GM19452 (cell line): ENCODE measurements at regions not wholly inside any gene's neighbourhood (a gene's known extent, or its start where the extent isn't known, plus 50 kb on each side); places are given as distances from the start of the nearest gene placed in this dataset.
"Not testable (repeated sequence)": the region's sequence is repeated elsewhere in the genome, so short reads cannot be mapped to it uniquely, and the experiment has no call there.

Source experiments
- ATAC-seq: cut with Tn5 transposase; IDR thresholded peaks from one replicate; pipeline ENCODE4 v1.9.1; 2021; ENCODE audit not compliant: unreplicated experiment

DNA sequence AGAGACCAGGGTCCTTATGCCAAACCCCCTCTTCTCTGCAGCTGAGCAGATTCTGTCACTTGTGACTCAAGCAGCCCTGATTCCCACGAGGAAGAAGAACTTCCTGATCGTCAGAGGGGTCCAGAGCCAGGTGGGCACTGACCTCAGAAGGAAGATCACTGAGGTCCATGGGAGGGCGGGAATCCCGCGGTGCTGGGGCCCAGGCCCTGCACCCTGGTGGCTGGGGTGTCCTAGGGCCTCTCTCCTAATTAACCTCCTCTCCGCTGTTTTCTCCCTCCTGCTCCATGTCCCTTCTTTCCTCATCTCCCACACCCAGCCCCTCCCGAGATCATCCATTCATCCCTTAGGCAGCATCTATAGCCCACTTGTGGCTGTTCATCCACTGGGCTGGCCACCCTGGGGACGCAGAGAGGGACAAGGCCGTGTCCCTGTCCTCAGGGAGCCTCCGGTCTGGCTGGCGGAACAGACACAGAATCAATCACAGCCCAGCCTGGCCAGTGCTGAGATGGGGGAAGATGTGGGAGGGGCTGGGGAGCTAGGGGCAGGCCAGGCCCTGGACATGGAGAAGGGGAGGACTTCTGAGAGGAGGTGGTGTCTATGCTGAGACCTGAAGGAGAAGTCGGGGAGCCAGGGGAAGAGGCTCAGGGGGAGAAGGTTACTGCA lies 638.3 kb downstream of the MATN1 start:
- ATAC-seq = no peak

DNA sequence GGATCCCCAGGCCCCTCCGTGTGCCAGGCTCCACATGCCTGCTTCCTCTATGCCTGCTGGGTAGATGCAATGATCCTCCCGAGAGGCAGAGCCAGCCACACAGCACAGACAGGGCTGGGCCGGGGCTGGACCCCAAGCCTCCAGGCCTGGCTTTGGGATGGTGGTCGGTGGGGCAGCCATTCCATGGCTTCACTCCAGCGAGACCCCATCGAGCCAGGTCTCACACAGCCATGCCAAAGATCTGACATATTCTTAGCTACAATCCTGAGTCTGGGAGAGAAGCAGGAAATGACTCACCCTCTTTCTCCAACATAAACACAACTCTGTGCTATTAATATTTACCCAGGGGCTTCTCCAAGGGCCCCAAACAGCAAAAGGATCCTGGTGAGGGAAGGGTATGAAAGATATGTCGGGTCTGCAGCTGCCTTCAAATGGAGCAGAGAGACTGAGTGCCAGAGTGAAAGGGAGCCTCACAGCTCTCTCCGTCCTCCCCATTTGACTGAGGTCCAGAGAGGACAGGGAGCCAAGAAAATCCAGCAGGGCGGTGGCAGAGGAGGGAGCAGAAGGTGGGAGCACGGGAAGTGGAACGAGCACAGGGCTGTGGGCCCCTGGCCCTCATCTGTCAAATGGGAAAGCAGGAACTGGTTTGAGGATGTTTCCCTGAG lies 639.5 kb downstream of the MATN1 start:
- ATAC-seq = no peak

DNA sequence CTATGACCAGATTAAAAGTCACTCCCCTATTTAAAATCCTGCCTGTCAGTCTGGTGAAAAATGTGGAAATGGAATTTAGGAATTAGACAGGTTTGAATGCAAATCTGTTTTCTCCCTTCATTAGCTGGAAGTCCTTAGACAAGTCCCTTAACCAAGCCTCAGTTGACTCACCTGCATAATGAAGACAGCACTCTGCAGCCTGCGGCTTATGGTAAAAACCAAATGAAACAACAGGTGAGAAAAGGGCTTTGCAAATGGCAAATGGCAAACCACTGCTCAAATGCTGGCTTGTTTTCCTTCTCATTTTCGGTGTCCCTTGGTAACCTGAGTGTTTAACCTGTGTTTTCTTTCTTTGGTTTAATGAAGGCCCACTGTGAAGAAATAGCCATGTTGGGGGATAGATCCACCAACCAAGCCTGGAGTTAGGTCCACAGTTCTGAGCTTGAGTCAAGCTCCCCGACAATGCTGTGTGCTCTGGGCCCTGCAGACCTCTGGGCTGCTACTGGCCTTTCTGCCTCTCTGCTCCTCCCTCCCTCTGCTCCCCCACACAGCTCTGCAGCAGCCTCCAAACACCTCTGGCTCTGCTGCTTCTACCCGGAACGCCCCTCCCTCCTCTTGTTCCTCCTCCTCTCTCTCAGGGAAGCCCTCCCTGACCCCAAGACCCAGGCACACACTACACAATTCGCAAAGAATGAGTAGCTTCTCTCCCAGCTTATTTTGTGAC lies 641.8 kb downstream of the MATN1 start:
- no peak for ATAC-seq

DNA sequence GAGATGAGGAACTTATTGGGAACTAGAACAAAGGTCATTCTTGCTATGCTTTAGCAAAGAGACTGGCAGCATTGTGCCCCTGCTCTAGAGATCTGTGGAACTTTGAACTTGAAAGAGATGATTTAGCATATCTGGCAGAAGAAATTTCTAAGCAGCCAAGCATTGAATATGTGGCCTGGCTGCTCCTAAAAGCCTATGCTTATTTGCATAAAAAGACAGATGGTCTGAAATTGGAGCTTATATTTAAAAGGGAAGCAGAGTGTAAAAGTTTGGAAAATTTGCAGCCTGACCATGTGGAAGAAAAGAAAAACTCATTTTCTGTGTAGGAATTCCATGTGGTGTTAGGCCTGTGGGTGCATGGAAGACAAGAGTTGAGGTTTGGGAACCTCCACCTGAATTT lies 647.5 kb downstream of the MATN1 start:
- ATAC-seq = not testable (repeated sequence)

DNA sequence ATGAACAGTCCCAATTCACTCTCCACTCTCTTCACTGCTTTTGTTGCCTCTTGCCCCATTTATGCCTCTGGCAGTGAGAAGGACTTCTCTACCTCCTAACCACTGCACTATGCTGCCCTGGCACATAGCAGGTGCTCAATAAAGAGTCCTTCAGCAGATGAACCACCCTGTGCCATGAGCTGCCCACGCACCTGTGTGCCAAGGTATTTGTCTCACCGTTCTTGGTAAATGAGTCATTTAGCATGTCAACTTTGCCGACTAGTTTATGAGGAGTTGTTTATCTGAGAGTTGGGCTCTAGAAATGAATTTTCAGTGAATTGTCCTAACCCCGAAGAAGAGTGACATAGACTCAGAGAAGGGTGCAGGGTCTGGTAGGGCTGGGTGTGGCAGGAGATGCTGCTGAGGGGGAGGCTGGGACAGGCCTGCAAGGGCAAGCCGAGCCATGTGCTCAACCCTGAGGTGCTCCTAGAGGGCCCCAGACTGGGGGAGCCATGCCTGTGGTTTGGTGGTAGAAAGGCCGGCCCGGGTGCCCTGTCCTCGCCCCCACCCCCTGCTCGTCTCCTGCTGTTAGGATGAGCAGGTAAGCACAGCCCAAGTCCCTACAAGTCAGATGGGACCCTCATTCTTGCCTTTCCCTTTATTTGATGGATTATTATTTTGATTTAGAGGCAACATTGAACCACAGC lies 654.5 kb downstream of the MATN1 start:
- ATAC-seq = no peak

DNA sequence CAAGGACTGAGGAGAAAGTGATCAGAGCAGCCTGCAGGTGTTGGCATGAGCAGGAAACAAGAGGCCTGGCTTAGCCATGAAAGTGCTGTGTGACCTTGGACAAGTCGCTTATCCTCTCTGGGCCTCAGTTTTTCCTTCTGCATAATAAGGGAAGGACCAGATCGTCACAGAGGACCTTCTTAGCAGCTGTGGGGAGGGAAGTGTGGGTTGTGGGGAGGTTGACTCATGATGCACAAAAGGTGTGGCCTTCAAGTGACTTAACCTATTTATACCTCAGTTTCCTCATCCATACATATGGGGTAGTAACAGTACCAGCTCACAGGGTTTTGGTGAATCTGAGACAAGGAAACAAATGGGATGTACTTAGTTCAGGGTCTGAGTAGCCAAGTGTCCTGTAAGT lies 658.8 kb downstream of the MATN1 start:
- ATAC-seq = no peak

DNA sequence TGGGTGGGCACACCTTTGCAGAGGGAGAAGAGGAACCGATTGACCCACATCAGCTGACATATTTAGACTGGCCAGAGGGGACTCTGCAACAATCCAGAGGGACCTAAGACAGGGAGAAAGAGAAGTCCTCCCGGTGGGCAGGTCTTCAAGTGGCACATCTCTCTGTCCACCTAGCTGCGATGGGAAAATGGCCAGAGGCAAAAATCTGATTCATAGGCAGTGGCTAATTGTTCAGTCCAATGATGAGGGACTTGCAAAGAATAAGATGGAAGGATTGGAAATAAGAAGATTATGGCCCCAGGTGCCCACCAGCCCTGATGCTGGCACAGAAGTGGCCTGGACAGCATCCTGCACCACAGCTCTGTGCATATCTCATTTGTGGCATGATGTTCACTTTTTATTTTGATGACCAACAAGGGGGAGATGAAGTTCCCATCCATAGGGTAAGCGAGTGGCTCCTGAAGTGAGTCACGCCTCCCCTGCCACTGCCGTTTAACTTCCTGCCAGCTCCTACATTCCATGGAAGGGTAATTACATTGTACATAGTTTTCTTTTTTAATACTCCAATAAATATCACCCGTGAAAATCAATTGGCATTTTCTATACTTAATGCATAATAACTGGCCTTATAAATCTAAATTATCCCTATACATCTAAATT lies 659.6 kb downstream of the MATN1 start:
- ATAC-seq = no peak

DNA sequence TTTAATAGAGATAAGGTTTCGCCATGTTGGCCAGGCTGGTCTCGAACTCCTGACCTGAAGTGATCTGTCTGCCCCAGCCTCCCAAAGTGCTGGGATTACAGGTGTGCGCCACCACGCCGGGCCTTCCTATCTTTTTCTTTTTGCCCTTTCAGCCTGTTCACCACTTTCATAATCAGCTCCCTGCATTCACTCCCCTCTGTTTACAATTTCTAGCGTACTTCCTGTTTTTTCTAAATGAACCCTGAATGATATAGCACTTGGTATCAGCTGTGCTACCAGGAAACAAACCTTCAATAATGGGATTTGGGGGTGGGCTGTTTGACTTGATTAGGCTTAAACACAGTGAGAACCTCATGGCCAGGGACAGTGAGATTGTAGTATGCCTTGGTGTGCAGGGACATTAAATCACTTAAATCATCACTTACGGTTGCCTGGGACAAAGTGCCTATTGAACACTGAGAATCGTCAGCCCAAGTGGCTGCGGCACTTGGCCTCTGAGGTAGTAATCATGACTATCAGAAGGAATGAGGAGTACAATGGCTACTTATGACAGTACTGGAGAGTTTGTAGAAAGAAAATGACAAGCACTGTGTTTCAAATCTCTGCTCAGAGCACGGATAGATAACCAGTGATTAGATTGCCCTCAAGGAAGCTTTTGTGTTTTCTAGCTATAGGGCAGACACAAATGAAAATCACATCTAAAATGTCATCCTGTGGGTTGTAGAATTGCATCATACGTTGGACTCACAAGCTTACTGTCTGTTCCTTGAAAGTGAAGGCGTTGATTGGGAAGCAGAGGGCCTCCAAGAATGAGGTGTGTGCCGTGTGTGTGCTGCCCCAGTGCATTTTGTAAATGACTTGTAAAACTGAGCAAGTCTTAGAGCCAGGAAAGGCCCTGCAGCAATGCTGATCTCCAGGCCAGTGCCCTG lies 661.8 kb downstream of the MATN1 start:
- ATAC-seq = no peak

DNA sequence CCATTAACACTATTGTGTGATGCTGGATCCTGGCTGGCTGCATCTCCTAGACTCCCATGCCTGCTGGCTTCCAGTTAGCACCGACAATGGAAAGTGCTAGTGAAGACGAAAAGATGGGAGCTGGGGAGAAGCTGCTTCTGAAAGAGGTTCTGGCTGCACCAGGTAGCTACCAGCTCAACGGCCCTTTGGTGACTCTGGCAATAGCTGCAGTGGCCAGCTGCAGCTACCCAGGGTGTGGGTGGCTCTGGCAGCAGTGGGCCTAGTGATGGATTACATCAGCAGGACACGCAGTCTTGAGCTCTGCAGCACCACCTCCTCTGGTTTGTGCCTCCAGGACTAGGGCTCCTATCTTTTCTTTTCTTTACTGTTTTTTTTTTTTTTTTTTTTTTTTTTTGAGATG lies 662.6 kb downstream of the MATN1 start:
- ATAC-seq = no peak

DNA sequence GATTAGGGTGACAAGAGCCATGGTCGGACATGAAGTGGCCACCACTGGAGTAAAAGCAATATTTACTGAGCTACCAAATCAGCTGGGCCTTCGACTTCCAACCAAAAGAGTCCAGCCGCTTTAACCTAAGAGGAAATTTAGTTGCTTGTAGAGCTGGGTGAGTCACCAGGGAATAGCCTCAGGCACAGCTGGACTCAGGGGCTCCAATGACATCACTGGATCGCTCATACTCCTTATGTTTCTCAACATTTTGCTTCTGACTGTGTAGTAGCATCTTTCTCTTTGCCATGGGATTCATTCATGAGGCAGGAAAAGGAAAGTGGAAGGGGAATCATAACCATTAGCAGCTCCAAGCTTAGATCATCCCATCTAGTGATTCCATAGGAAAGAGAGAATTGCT lies 664.4 kb downstream of the MATN1 start:
- no peak for ATAC-seq

DNA sequence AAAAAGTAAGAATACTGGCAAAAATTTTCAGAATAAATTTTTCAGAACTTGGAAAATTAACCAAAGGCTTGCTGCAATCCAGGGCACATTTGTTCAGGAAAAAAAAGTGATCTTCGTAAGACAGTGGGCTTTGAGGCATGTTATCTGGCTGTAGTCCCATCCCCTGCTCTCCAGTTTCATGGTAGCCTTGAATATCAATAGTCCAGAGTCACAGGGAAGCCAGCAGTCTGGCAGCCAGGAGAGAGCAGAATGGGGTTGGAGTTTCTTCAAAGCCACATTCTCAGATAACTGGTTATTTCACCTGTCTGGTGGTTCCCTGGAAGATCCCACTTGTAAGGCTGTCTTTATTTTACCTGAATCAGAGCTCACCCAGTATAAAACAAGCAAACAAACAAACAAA lies 669.3 kb downstream of the MATN1 start:
- ATAC-seq = no peak

DNA sequence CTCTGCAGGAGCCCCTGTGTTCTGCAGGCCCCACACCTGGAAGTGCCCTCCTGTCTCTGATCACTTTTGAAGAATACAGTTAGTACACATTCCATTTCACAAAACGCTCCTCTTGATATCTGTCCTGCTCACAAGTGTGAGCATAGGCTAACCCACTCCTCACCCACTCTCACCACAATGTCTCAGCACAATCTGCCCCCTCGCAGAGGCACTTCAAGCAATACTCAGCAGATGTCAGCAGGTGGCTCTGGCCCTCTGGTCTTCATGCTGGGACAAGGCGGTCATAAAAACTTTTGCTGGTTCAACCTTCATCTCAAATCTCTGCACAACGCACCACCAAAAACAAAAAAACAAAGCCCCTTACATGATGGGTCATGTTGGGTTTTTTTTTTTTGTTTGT lies 671.2 kb downstream of the MATN1 start:
- no peak for ATAC-seq

DNA sequence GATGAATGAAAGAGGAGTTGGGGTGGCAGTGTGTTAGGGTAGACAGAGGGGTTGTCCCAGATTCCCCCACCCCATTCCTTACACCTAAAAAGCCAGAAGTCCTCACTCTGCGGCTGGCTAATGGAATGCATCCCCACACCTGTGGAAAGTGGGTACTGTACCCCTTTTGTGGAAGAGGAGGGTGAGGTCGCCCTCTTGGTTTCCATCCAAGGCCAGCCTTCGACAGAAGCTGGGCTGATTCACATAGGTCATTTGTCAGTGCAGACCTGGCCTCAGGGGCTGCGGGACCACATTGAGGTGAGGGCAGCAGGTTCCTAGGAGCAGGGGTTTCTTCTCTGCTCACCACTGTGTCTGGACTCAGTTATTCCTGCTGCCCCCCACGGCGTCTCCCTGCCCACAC lies 671.6 kb downstream of the MATN1 start:
- ATAC-seq = no peak

DNA sequence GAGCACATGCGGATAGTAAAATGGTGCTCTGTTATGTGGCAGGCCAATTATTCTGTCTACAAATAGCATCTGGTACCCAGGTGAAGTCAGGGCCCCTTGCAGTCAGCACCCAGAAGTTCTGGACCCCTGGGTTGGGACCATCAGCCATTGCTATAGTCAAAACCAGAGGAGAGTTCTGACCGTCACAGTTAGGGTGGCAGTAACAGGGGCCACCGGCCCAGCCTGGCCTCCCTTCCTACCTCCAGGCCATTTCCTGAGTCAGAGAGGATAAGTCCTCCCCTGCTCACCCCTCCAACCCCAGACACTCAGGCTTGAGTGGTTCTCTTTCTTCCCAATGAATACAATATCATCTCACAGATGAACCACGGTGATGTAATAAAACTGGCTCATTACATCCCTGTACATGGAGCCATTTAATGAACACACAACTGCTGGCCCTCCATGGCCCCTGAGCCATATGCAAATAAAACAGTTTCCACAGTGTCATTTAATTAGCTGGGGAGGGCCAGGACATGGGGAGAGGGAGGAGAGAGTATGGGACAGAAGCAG lies 673.6 kb downstream of the MATN1 start:
- no peak for ATAC-seq

DNA sequence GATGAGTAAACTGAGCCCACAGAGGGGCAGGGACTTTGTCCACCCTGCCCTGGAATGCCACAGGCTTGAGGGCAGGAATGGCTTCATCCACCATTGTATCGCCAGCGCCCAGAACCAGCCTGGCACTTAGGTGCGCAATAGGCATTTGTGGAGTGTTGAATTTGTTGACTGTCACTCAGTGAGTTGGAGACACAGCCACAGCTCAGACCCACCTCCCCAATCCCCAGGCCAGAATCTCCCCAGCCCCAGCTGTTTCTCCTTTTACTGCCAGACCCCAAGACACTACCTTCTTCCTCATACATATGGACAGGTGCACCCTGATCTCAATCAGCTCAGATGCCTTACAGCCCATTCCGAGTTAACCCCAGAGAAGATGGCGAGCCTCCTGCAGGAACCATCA lies 674.5 kb downstream of the MATN1 start:
- no peak for ATAC-seq

DNA sequence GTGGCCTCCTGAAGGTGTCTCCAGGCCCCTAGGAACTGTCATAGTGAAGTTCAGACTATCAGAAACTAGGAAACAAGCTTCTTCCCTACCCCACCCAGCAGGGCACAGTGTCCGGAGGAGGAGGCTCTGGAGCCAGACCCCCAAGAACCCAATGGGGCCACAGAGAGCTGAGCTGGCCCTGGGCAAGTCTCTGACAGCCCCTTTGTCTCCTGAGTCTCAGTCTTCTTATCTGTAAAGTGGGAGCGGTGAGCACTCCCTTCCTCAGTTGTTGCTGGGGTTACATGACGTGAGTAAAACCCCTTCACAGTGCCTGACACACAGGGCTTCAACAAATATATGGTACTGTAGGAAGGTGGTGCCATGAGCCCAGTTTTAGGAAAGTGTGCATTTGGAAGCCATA lies 675.8 kb downstream of the MATN1 start:
- ATAC-seq = no peak

DNA sequence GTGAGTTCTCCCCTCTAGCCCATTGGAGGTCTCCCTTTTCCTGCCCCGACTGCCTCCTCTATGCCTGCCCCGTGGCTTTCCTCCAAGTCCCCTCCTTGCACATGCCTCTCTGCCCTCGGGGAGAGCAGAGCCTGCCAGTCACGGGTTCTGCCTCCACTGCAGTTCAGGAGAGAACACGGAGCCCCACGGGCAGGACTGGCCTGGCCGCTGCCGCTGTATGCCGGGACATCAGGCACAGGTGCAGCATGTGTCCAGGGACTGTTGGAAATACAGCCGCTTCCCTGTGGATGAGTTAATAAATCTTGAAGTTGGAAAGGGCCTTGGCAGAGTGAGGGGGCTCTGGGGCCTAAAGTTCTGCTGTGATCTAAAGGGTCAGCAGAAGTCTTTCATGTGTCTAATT lies 676.6 kb downstream of the MATN1 start:
- no peak for ATAC-seq

DNA sequence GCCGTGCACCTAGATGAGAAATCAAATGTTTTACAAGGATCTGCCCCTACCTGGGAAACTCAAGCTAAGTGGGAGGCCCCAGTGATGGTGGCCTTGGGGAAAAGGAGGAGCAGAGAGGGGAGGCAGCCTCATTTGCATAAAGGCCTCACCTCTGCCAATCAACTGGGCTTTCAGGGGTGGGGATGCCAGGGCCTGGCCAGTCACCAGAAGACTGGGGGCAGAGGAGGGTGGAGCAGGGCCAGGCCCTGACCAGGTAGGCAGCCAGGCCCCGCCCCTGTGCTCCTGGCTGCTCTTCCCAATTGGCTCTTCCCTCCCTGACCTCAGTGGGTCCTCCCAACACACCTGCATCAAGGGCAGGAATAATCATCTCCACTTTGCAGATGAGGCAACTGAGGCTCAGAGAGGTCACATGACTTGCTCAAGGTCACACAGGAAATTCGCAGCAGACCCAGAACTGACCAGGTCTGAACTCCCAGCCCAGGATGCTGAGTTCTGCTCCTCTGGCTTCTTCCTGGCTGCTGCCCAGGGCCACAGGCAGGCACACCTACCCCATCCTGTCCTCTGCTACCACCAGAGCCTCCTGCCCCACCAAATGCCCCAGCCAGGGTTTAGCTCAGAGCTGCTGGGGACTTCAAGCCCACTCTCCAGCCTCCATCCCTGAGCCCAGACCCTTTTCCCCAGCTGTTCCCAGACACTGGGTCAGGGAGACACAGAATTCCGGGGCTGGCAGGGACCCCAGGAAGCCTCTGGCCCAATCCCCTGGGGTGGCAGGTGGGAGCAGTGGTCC lies 677.9 kb downstream of the MATN1 start:
- ATAC-seq = no peak

DNA sequence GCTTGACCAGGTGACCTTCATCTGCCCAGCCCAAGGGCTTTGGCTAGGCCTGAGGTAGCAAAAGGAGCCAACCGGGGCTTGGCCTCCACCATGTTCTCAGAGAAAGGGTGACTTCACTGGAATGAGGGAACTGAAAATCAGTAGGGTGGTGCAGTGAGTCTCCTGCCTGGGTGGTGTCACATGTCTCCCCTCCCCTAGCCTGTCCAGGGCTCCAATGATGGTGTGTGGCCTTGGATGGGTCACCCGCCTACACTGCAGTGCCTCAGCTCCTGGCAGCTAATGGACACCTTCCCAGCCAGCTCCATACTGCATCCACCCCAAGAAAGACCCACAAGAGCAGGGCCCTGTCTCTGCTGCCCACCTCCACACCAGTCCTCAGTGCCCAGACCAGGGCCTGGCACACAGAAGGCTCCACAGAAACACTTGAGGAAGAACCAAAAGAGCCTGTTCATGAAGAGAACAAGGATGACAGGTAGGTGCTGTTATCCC lies 678.7 kb downstream of the MATN1 start:
- ATAC-seq = no peak
